ENCODE measurements at regions not wholly inside any gene's neighbourhood (a gene's known extent, or its start where the extent isn't known, plus 50 kb on each side); places are given as distances from the start of the nearest gene placed in this dataset.

- H3K79me2 ChIP-seq (ENCODE audit: control insufficient read depth, insufficient read depth, low read length), result no peaks in the 10 kb centered on the region
- POLR2A ChIA-PET, result no interaction called here
- H3K4me1 ChIP-seq (ENCODE audit: control insufficient read depth in 2 of 2, insufficient read depth in 2 of 2, low read length in 2 of 2), result no peaks in the 10 kb centered on the region
- H3K27me3 ChIP-seq (replicated peaks in 1 of 4; ENCODE audit: control extremely low read depth in 1 of 4, control insufficient read depth in 3 of 4, insufficient read depth in 4 of 4, low read length in 3 of 4), result no peaks in the 10 kb centered on the region
- no peaks in the 10 kb centered on the region for H4K20me1 ChIP-seq (ENCODE audit: control insufficient read depth, insufficient read depth, low read length, poor library complexity, severe bottlenecking)
- no peak overlapping the region for H3K4me3 Mint-ChIP-seq
- intact Hi-C loops (cut with micrococcal nuclease), result no loop called here
- no peaks in the 10 kb centered on the region for H3K36me3 ChIP-seq (replicated peaks in 1 of 2; ENCODE audit: control extremely low read depth in 1 of 2, control insufficient read depth in 1 of 2, extremely low read depth in 1 of 2, insufficient read depth in 2 of 2, low read length in 1 of 2)
- H3K27ac ChIP-seq (ENCODE audit: low read length in 2 of 2), result no peak overlapping the region
- H3K9ac ChIP-seq (ENCODE audit: low read length), result no peak overlapping the region
- no peak overlapping the region for H3K4me2 ChIP-seq (replicated peaks; ENCODE audit: low read depth, low read length, poor library complexity, severe bottlenecking)
- no peak overlapping the region for H2AFZ ChIP-seq (ENCODE audit: insufficient read depth, low read depth, low read length, poor library complexity, severe bottlenecking)
- WGBS (ENCODE audit: insufficient coverage), result 89% methylated on average over 8 of the region's 8 CpGs
- no peaks in the 10 kb centered on the region for H3K27me3 Mint-ChIP-seq
- no peaks in the 10 kb centered on the region for H3K4me1 Mint-ChIP-seq
- H3K9me3 ChIP-seq (ENCODE audit: control extremely low read depth in 1 of 3, control insufficient read depth in 2 of 3, insufficient read depth in 1 of 3, low read length in 2 of 3), result no peaks in the 10 kb centered on the region
- no peak overlapping the region for H3K4me3 ChIP-seq (ENCODE audit: control extremely low read depth in 1 of 5, extremely low read depth in 1 of 5, insufficient read depth in 1 of 5, low read depth in 2 of 5, low read length in 4 of 5)
- H3K27ac Mint-ChIP-seq, result no peak overlapping the region
- TF ChIP-seq CTCF (IDR thresholded peaks at IDR 0.05) (no peak), EZH2 (IDR thresholded peaks at IDR 0.05; ENCODE audit: borderline replicate concordance, insufficient read depth, low read depth, low read length, poor library complexity, severe bottlenecking) (no peak)
- ATAC-seq (ENCODE audit: low read depth), result no peak
- CTCF ChIA-PET, result no interaction called here
- no peaks in the 10 kb centered on the region for H3K9me3 Mint-ChIP-seq (ENCODE audit: insufficient read depth)
- no peak for DNase-seq
Measured at GRCh38 chrX:43467608-43468234, 188.4 kb upstream of the MAOA start.

DNA sequence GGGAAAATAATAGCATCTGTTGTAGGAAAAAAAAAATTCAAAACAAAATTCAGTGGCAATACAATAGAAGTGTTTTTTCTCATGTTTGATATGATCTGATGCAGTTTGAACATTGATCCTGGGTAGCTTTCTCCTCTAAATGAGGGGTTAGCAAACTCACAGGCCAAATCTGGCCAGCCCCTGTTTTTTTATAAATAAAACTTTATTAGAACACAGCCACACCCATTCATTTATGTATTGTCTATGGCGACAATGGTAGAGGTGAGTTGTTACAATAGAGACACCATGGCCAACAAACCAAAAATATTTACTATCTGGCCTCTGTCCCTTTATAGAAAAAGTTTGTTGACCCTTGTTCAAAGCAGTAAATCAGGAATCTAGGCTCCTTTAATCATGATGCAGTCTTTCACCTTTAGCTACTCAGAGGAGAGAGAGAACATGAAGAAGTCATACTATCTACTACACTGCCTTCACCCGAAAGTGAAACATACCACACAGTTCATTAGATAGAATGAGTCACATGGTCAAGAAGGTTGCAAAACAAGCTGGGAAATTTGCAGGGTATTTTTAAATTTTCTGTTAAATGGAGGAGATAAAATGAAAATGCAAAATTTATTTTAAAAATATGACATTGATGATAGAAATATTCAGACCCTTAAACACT, 186.6 kb upstream of the MAOA start:
- H3K4me2 ChIP-seq (replicated peaks; ENCODE audit: low read depth, low read length, poor library complexity, severe bottlenecking), result no peak overlapping the region
- no peaks in the 10 kb centered on the region for H3K9me3 ChIP-seq (ENCODE audit: control extremely low read depth in 1 of 3, control insufficient read depth in 2 of 3, insufficient read depth in 1 of 3, low read length in 2 of 3)
- H3K27me3 ChIP-seq (replicated peaks in 1 of 4; ENCODE audit: control extremely low read depth in 1 of 4, control insufficient read depth in 3 of 4, insufficient read depth in 4 of 4, low read length in 3 of 4), result no peaks in the 10 kb centered on the region
- POLR2A ChIA-PET, result no interaction called here
- no peaks in the 10 kb centered on the region for H3K9me3 Mint-ChIP-seq (ENCODE audit: insufficient read depth)
- WGBS (ENCODE audit: insufficient coverage), result no CpG with 5 or more reads among the region's 2 CpGs
- no peak for TF ChIP-seq CTCF (IDR thresholded peaks at IDR 0.05)
- no peak for TF ChIP-seq EZH2 (IDR thresholded peaks at IDR 0.05; ENCODE audit: borderline replicate concordance, insufficient read depth, low read depth, low read length, poor library complexity, severe bottlenecking)
- H3K9ac ChIP-seq (ENCODE audit: low read length), result no peak overlapping the region
- no peak overlapping the region for H3K27ac Mint-ChIP-seq
- H3K4me3 ChIP-seq (ENCODE audit: control extremely low read depth in 1 of 5, extremely low read depth in 1 of 5, insufficient read depth in 1 of 5, low read depth in 2 of 5, low read length in 4 of 5), result no peak overlapping the region
- H3K36me3 ChIP-seq (replicated peaks in 1 of 2; ENCODE audit: control extremely low read depth in 1 of 2, control insufficient read depth in 1 of 2, extremely low read depth in 1 of 2, insufficient read depth in 2 of 2, low read length in 1 of 2), result no peaks in the 10 kb centered on the region
- H2AFZ ChIP-seq (ENCODE audit: insufficient read depth, low read depth, low read length, poor library complexity, severe bottlenecking), result no peak overlapping the region
- no peaks in the 10 kb centered on the region for H3K27me3 Mint-ChIP-seq
- CTCF ChIA-PET, result no interaction called here
- no peak overlapping the region for H3K4me3 Mint-ChIP-seq
- no peak overlapping the region for H3K27ac ChIP-seq (ENCODE audit: low read length in 2 of 2)
- H3K4me1 ChIP-seq (ENCODE audit: control insufficient read depth in 2 of 2, insufficient read depth in 2 of 2, low read length in 2 of 2), result no peaks in the 10 kb centered on the region
- H3K79me2 ChIP-seq (ENCODE audit: control insufficient read depth, insufficient read depth, low read length), result no peaks in the 10 kb centered on the region
- intact Hi-C loops (cut with micrococcal nuclease), result no loop called here
- DNase-seq (no peak), ATAC-seq (ENCODE audit: low read depth) (no peak)
- no peaks in the 10 kb centered on the region for H3K4me1 Mint-ChIP-seq
- H4K20me1 ChIP-seq (ENCODE audit: control insufficient read depth, insufficient read depth, low read length, poor library complexity, severe bottlenecking), result no peaks in the 10 kb centered on the region

All from B cell (primary cell).